Panc1 (cell line): ENCODE measurements at regions not wholly inside any gene's neighbourhood (a gene's known extent, or its start where the extent isn't known, plus 50 kb on each side); places are given as distances from the start of the nearest gene placed in this dataset.

Experiments
- CTCF ChIP-seq: fragments of 450-650 bp; IDR thresholded peaks from 2 replicates; pipeline ENCODE4 v1.5.1; 2017; ENCODE audit warnings: mild to moderate bottlenecking
- POLR2AphosphoS5 ChIP-seq: IDR thresholded peaks from 2 replicates; pipeline ENCODE4 v1.6.1; 2012; ENCODE audit warnings: mild to moderate bottlenecking, low read depth, low read length, moderate library complexity
- REST ChIP-seq, 2 experiments: IDR thresholded peaks; 2 replicates each; pipeline ENCODE4 v1.6.1; 2011 to 2012; ENCODE audit warnings: low read depth in 2 of 2, control low read depth in 1 of 2, low read length in 1 of 2, mild to moderate bottlenecking in 1 of 2, moderate library complexity in 1 of 2; ENCODE audit not compliant: insufficient read depth in 1 of 2
- SIN3A ChIP-seq: IDR thresholded peaks from 2 replicates; pipeline ENCODE4 v1.6.1; 2012; ENCODE audit warnings: low read depth, mild to moderate bottlenecking, low read length, moderate library complexity, borderline replicate concordance; ENCODE audit not compliant: insufficient read depth
- TCF7L2 ChIP-seq: IDR thresholded peaks from 2 replicates; pipeline ENCODE4 v1.6.1; 2011; ENCODE audit warnings: mild to moderate bottlenecking, low read depth, low read length, inconsistent platforms

GRCh38 chr4:130632731-130633604 is 1537.0 kb downstream of the C4orf33 start:
- TF ChIP-seq TCF7L2 (no peak), CTCF (no peak), REST (IDR thresholded peaks at IDR 0.05; ENCODE audit: insufficient read depth in 1 of 2, low read depth in 2 of 2, low read length in 1 of 2) (no peak), POLR2AphosphoS5 (no peak), SIN3A (no peak)
